ENCODE measurements at regions not wholly inside any gene's neighbourhood (a gene's known extent, or its start where the extent isn't known, plus 50 kb on each side); places are given as distances from the start of the nearest gene placed in this dataset.

DNA sequence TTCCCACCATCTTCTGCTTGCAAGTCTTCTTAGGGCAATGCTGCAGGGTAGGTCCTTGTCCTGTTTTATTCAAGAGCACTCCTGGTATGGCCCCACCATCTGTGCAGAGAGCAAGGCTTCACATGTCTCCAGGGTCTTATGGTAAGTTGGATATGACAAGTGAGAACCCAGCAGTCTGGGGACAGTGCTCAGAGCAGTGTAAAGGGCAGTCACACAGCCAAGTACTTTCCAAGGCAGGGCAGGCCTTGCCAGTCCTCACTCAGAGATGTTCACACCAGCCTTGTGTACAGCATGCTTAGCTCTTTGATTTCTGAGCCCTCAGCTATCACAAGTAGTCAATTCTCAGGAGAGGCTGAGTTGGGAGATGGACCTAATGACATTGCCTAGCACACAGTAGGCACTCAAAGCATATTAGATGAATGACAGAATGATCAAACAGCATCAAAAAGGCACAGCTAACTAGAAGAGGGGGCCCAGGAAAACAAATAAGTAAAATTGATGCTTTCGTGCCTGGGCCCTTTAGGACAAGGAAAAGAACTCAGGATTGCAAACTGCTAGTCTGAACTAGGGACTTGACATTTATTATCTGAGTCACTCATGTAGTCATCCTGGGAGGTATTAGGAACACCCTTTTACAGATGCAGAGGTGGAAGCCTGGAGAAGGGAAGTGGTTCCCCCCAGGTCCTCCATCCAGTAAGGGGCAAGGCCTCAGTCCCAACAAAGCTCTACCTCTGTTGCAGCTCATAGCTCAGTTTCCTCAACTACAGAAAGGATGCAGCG lies 86.7 kb upstream of the CTAGE1 start:
- no peaks in the 10 kb centered on the region for H3K27me3 ChIP-seq
- no peak overlapping the region for H3K27ac ChIP-seq
- no peak for DNase-seq (ENCODE audit: low read depth in 1 of 2, low spot score in 1 of 2)
- H3K4me3 ChIP-seq = no peak overlapping the region
- TF ChIP-seq, protein P1, sequence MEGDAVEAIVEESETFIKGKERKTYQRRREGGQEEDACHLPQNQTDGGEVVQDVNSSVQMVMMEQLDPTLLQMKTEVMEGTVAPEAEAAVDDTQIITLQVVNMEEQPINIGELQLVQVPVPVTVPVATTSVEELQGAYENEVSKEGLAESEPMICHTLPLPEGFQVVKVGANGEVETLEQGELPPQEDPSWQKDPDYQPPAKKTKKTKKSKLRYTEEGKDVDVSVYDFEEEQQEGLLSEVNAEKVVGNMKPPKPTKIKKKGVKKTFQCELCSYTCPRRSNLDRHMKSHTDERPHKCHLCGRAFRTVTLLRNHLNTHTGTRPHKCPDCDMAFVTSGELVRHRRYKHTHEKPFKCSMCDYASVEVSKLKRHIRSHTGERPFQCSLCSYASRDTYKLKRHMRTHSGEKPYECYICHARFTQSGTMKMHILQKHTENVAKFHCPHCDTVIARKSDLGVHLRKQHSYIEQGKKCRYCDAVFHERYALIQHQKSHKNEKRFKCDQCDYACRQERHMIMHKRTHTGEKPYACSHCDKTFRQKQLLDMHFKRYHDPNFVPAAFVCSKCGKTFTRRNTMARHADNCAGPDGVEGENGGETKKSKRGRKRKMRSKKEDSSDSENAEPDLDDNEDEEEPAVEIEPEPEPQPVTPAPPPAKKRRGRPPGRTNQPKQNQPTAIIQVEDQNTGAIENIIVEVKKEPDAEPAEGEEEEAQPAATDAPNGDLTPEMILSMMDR (IDR thresholded peaks at IDR 0.05; ENCODE audit: low read depth, low read length) = no peak
- no peaks in the 10 kb centered on the region for H3K36me3 ChIP-seq
- H3K4me1 ChIP-seq (ENCODE audit: low read depth) = no peaks in the 10 kb centered on the region
- H3K9me3 ChIP-seq (ENCODE audit: low read depth) = no peaks in the 10 kb centered on the region

DNA sequence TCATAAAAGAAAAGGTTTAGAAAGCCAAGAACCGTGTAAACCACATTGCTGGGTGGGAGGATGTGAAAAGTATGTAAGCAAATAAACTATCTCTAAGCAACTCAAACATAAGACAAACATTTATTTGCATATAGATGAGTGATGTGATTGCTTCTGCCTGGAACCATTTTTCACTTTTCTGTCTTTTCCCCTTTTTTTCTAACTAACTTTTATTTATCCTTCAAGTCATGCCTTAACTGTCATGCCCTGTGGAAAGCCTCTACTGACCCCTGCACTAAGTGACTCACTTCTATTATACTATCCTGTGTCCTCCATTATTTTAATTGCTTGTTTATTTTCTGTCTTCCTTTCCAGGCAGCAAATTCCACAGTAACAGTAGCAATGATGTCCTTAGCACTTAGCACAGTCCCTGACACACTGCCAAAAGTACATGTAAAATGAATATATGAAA lies 87.5 kb upstream of the CTAGE1 start:
- TF ChIP-seq, protein P1 (IDR thresholded peaks at IDR 0.05; ENCODE audit: low read depth, low read length) = no peak
- H3K27ac ChIP-seq = no peak overlapping the region
- peak in 1 of 2 donors; percentile 38 for DNase-seq (ENCODE audit: low read depth in 1 of 2, low spot score in 1 of 2)
- H3K9me3 ChIP-seq (ENCODE audit: low read depth) = no peaks in the 10 kb centered on the region
- H3K4me1 ChIP-seq (ENCODE audit: low read depth) = no peaks in the 10 kb centered on the region
- no peaks in the 10 kb centered on the region for H3K36me3 ChIP-seq
- H3K27me3 ChIP-seq = no peaks in the 10 kb centered on the region
- no peak overlapping the region for H3K4me3 ChIP-seq

DNA sequence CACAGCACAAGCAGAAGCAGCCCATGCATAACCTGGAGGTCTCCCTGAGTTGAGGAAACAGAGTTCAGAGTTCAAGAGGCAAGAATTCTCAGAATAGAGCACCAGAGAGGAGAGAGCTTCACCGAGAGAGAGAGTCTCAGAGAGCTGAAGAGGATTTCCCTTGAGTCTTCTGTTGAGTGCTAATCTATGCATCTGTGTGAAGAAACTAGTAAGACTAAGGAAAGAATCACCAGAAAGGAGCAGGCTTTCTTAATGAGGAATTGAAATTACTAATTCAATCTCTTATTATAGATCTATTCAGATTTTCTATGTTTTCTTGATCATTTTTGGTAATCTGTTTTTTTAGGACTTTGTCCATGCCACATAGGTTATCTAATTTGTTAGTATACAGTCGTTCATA lies 89.3 kb upstream of the CTAGE1 start:
- H3K27ac ChIP-seq = no peak overlapping the region

DNA sequence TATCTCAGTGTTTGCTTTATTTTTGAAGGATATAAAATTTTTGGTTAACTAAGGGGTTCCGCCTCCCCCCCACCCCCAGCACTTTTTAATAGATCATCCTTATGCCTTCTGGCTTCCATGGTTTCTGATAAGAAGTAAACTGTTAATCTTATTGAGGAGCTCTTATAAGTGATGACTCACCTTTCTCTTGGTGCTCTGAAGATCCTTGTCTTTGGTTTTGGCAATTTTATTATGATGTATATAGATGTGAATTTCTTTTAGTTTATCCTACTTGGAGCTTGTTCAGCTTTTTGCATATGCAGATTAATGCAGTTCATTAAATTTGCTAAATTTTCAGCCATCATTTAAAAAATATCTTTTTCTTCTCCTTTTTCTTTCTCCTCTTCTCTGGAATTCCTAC lies 91.7 kb upstream of the CTAGE1 start:
- Histone ChIP-seq H3K27me3 (no peaks in the 10 kb centered on the region), H3K4me1 (ENCODE audit: low read depth) (peaks cover 6% of the 10 kb centered on the region), H3K36me3 (no peaks in the 10 kb centered on the region), H3K27ac (no peak overlapping the region), H3K4me3 (no peak overlapping the region), H3K9me3 (ENCODE audit: low read depth) (no peaks in the 10 kb centered on the region)
- DNase-seq (ENCODE audit: low read depth in 1 of 2, low spot score in 1 of 2) = no peak
- TF ChIP-seq, protein P1 (IDR thresholded peaks at IDR 0.05; ENCODE audit: low read depth, low read length) = no peak

More for the DNA sequence above, 89.3 kb upstream of the CTAGE1 start:
- Histone ChIP-seq H3K27me3 (no peaks in the 10 kb centered on the region), H3K4me3 (no peak overlapping the region), H3K4me1 (ENCODE audit: low read depth) (peaks cover 6% of the 10 kb centered on the region), H3K36me3 (no peaks in the 10 kb centered on the region), H3K9me3 (ENCODE audit: low read depth) (no peaks in the 10 kb centered on the region)
- DNase-seq (ENCODE audit: low read depth in 1 of 2, low spot score in 1 of 2) = no peak
- TF ChIP-seq, protein P1 (IDR thresholded peaks at IDR 0.05; ENCODE audit: low read depth, low read length) = no peak

DNA sequence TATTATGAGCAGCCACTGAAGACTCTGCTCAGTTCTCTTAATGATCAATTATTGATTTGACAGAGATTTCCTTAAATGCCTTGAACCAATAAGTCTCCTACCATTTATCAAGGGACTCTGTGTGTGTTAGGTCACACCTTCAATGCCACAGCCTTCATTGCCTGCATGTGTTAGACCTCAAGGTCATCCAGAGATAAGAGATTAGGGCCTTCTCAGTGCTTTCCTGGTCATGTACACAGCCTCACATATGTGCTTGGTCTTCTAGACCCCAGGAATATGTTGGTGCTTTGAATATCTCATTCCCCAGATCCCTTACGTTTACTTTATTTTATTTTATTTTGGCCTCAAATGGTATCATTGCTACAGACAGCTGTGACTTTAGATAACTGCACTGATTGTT lies 93.0 kb upstream of the CTAGE1 start:
- Histone ChIP-seq H3K4me3 (no peak overlapping the region), H3K27ac (no peak overlapping the region), H3K36me3 (no peaks in the 10 kb centered on the region), H3K9me3 (ENCODE audit: low read depth) (no peaks in the 10 kb centered on the region), H3K4me1 (ENCODE audit: low read depth) (peaks cover 6% of the 10 kb centered on the region), H3K27me3 (no peaks in the 10 kb centered on the region)
- no peak for DNase-seq (ENCODE audit: low read depth in 1 of 2, low spot score in 1 of 2)
- TF ChIP-seq, protein P1 (IDR thresholded peaks at IDR 0.05; ENCODE audit: low read depth, low read length) = no peak
